ENCODE measurements at regions not wholly inside any gene's neighbourhood (a gene's known extent, or its start where the extent isn't known, plus 50 kb on each side); places are given as distances from the start of the nearest gene placed in this dataset.

DNA sequence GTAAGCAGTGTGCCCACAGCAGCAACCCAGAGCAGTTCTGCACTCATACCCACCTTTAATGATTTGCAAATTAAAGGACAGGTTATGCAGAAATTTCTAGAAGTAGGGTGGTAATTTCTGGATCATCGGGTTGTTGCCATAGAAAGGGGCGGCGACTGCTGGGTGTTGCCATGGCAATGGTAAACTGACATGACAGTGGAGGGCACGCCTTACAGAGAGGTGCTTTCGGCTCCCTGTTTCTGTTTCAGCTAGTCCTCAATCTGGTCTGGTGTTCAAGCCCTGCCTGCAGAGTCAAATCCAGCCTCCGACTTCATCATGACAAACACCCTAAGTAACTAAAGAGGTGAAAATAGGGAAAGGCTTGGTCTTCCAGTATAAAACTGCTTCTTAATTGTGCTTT lies 667.7 kb downstream of the SOCS6 start:
- TF ChIP-seq, protein P1, sequence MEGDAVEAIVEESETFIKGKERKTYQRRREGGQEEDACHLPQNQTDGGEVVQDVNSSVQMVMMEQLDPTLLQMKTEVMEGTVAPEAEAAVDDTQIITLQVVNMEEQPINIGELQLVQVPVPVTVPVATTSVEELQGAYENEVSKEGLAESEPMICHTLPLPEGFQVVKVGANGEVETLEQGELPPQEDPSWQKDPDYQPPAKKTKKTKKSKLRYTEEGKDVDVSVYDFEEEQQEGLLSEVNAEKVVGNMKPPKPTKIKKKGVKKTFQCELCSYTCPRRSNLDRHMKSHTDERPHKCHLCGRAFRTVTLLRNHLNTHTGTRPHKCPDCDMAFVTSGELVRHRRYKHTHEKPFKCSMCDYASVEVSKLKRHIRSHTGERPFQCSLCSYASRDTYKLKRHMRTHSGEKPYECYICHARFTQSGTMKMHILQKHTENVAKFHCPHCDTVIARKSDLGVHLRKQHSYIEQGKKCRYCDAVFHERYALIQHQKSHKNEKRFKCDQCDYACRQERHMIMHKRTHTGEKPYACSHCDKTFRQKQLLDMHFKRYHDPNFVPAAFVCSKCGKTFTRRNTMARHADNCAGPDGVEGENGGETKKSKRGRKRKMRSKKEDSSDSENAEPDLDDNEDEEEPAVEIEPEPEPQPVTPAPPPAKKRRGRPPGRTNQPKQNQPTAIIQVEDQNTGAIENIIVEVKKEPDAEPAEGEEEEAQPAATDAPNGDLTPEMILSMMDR (IDR thresholded peaks at IDR 0.05): no peak
- no peak for TF ChIP-seq POLR2A (IDR thresholded peaks at IDR 0.05)
